ENCODE measurements at regions not wholly inside any gene's neighbourhood (a gene's known extent, or its start where the extent isn't known, plus 50 kb on each side); places are given as distances from the start of the nearest gene placed in this dataset.

- H3K36me3 ChIP-seq (replicated peaks; ENCODE audit: low read depth, low read length), result no peaks in the 10 kb centered on the region
- no peak overlapping the region for H3K9ac ChIP-seq (ENCODE audit: low read length)
- TF ChIP-seq CTCF (IDR thresholded peaks at IDR 0.05; ENCODE audit: low read depth, low read length), result no peak
- TF ChIP-seq EZH2phosphoT487 (IDR thresholded peaks at IDR 0.05; ENCODE audit: low read depth), result no peak
- no peak overlapping the region for H3K4me2 ChIP-seq (ENCODE audit: low read length)
- H3K27ac ChIP-seq (ENCODE audit: low read length), result no peak overlapping the region
- no peak overlapping the region for H3K4me3 ChIP-seq (ENCODE audit: low read length)
- no peaks in the 10 kb centered on the region for H3K4me1 ChIP-seq (ENCODE audit: low read length)
- H4K20me1 ChIP-seq (ENCODE audit: insufficient read depth, low read length), result no peaks in the 10 kb centered on the region
- no peaks in the 10 kb centered on the region for H3K27me3 ChIP-seq (ENCODE audit: low read depth, low read length)
- no peaks in the 10 kb centered on the region for H3K79me2 ChIP-seq (ENCODE audit: low read length)
- no peaks in the 10 kb centered on the region for H3K9me3 ChIP-seq (ENCODE audit: insufficient read depth, low read length)
- H2AFZ ChIP-seq (ENCODE audit: low read depth, low read length), result no peak overlapping the region
Observed at GRCh38 chr2:22290909-22291473, 1094.0 kb upstream of the KLHL29 start.

- TF ChIP-seq EZH2phosphoT487 (IDR thresholded peaks at IDR 0.05; ENCODE audit: low read depth), result no peak
- no peaks in the 10 kb centered on the region for H3K9me3 ChIP-seq (ENCODE audit: insufficient read depth, low read length)
- H3K4me3 ChIP-seq (ENCODE audit: low read length), result no peak overlapping the region
- no peaks in the 10 kb centered on the region for H3K36me3 ChIP-seq (replicated peaks; ENCODE audit: low read depth, low read length)
- no peaks in the 10 kb centered on the region for H4K20me1 ChIP-seq (ENCODE audit: insufficient read depth, low read length)
- no peaks in the 10 kb centered on the region for H3K4me1 ChIP-seq (ENCODE audit: low read length)
- H3K27ac ChIP-seq (ENCODE audit: low read length), result no peak overlapping the region
- no peaks in the 10 kb centered on the region for H3K27me3 ChIP-seq (ENCODE audit: low read depth, low read length)
- H3K4me2 ChIP-seq (ENCODE audit: low read length), result no peak overlapping the region
- no peak overlapping the region for H2AFZ ChIP-seq (ENCODE audit: low read depth, low read length)
- H3K9ac ChIP-seq (ENCODE audit: low read length), result no peak overlapping the region
- no peaks in the 10 kb centered on the region for H3K79me2 ChIP-seq (ENCODE audit: low read length)
Observed at GRCh38 chr2:22301228-22301627, 1083.8 kb upstream of the KLHL29 start.

GRCh38 chr2:22326250-22326649, 1058.7 kb upstream of the KLHL29 start:
- H3K36me3 ChIP-seq (replicated peaks; ENCODE audit: low read depth, low read length), result no peaks in the 10 kb centered on the region
- H3K9ac ChIP-seq (ENCODE audit: low read length), result no peak overlapping the region
- H3K27me3 ChIP-seq (ENCODE audit: low read depth, low read length), result no peaks in the 10 kb centered on the region
- TF ChIP-seq EZH2phosphoT487 (IDR thresholded peaks at IDR 0.05; ENCODE audit: low read depth) (no peak), CTCF (IDR thresholded peaks at IDR 0.05; ENCODE audit: low read depth, low read length) (no peak)
- no peak overlapping the region for H3K4me2 ChIP-seq (ENCODE audit: low read length)
- H3K79me2 ChIP-seq (ENCODE audit: low read length), result no peaks in the 10 kb centered on the region
- no peak overlapping the region for H3K27ac ChIP-seq (ENCODE audit: low read length)
- H3K9me3 ChIP-seq (ENCODE audit: insufficient read depth, low read length), result no peaks in the 10 kb centered on the region
- no peak overlapping the region for H2AFZ ChIP-seq (ENCODE audit: low read depth, low read length)
- no peak overlapping the region for H3K4me3 ChIP-seq (ENCODE audit: low read length)
- H3K4me1 ChIP-seq (ENCODE audit: low read length), result no peaks in the 10 kb centered on the region
- no peaks in the 10 kb centered on the region for H4K20me1 ChIP-seq (ENCODE audit: insufficient read depth, low read length)

GRCh38 chr2:22329211-22330154, 1055.5 kb upstream of the KLHL29 start:
- Histone ChIP-seq H3K9me3 (ENCODE audit: insufficient read depth, low read length) (no peaks in the 10 kb centered on the region), H4K20me1 (ENCODE audit: insufficient read depth, low read length) (no peaks in the 10 kb centered on the region), H3K79me2 (ENCODE audit: low read length) (no peaks in the 10 kb centered on the region), H2AFZ (ENCODE audit: low read depth, low read length) (no peak overlapping the region), H3K36me3 (replicated peaks; ENCODE audit: low read depth, low read length) (no peaks in the 10 kb centered on the region), H3K4me1 (ENCODE audit: low read length) (no peaks in the 10 kb centered on the region), H3K27ac (ENCODE audit: low read length) (no peak overlapping the region), H3K27me3 (ENCODE audit: low read depth, low read length) (no peaks in the 10 kb centered on the region), H3K9ac (ENCODE audit: low read length) (no peak overlapping the region), H3K4me2 (ENCODE audit: low read length) (no peak overlapping the region), H3K4me3 (ENCODE audit: low read length) (no peak overlapping the region)
- TF ChIP-seq EZH2phosphoT487 (IDR thresholded peaks at IDR 0.05; ENCODE audit: low read depth) (no peak), CTCF (IDR thresholded peaks at IDR 0.05; ENCODE audit: low read depth, low read length) (no peak)
